ENCODE measurements at regions not wholly inside any gene's neighbourhood (a gene's known extent, or its start where the extent isn't known, plus 50 kb on each side); places are given as distances from the start of the nearest gene placed in this dataset.

- Histone ChIP-seq H3K27ac (no peak overlapping the region), H3K9me2 (ENCODE audit: insufficient read depth) (no peaks in the 10 kb centered on the region), H2AFZ (no peak overlapping the region), H3F3A (ENCODE audit: insufficient read depth) (no peaks in the 10 kb centered on the region), H3K79me2 (ENCODE audit: insufficient read depth) (no peaks in the 10 kb centered on the region), H3K9ac (no peak overlapping the region), H3K4me1 (ENCODE audit: insufficient read depth) (no peaks in the 10 kb centered on the region), H3K4me2 (ENCODE audit: unreplicated experiment) (no peak overlapping the region), H4K20me1 (ENCODE audit: insufficient read depth) (no peaks in the 10 kb centered on the region), H3K36me3 (ENCODE audit: low read depth) (no peaks in the 10 kb centered on the region), H3K4me3 (no peak overlapping the region), H3K9me3 (ENCODE audit: low read depth) (no peaks in the 10 kb centered on the region), H3K27me3 (replicated peaks; ENCODE audit: insufficient read depth) (peaks cover 29% of the 10 kb centered on the region)
- no peak for TF ChIP-seq EZH2phosphoT487 (IDR thresholded peaks at IDR 0.05; ENCODE audit: insufficient read depth, low read depth)
- 47 to 50% methylated on average over 6 of the region's 6 CpGs for WGBS, 2 experiments (ENCODE audit: low coverage in 1 of 2, low lambda C conversion rate in 2 of 2, missing lambda C conversion rate in 2 of 2)
- no peak for DNase-seq
- in situ Hi-C loops (cut with MboI): no loop called here
Observed at GRCh38 chr12:85445060-85445938, 165.3 kb downstream of the ALX1 start.

- Histone ChIP-seq H3K4me3 (no peak overlapping the region), H3K36me3 (ENCODE audit: low read depth) (no peaks in the 10 kb centered on the region), H2AFZ (no peak overlapping the region), H3K79me2 (ENCODE audit: insufficient read depth) (no peaks in the 10 kb centered on the region), H3K9ac (no peak overlapping the region), H3K4me1 (ENCODE audit: insufficient read depth) (no peaks in the 10 kb centered on the region), H3K4me2 (ENCODE audit: unreplicated experiment) (no peak overlapping the region), H3K27me3 (replicated peaks; ENCODE audit: insufficient read depth) (peaks cover 34% of the 10 kb centered on the region), H3K27ac (no peak overlapping the region), H3K9me2 (ENCODE audit: insufficient read depth) (no peaks in the 10 kb centered on the region), H3F3A (ENCODE audit: insufficient read depth) (no peaks in the 10 kb centered on the region), H3K9me3 (ENCODE audit: low read depth) (no peaks in the 10 kb centered on the region), H4K20me1 (ENCODE audit: insufficient read depth) (no peaks in the 10 kb centered on the region)
- DNase-seq: no peak
- no peak for TF ChIP-seq EZH2 (IDR thresholded peaks at IDR 0.05; ENCODE audit: insufficient read depth, poor library complexity, severe bottlenecking)
- TF ChIP-seq EZH2phosphoT487 (IDR thresholded peaks at IDR 0.05; ENCODE audit: insufficient read depth, low read depth): no peak
- 67 to 79% methylated on average over 1 of the region's 1 CpG for WGBS, 2 experiments (ENCODE audit: low coverage in 1 of 2, low lambda C conversion rate in 2 of 2, missing lambda C conversion rate in 2 of 2)
- in situ Hi-C loops (cut with MboI): no loop called here
Observed at GRCh38 chr12:85448031-85448430, 168.0 kb downstream of the ALX1 start.

- TF ChIP-seq EZH2phosphoT487 (IDR thresholded peaks at IDR 0.05; ENCODE audit: insufficient read depth, low read depth) (no peak), EZH2 (IDR thresholded peaks at IDR 0.05; ENCODE audit: insufficient read depth, poor library complexity, severe bottlenecking) (no peak)
- Histone ChIP-seq H3K9me2 (ENCODE audit: insufficient read depth) (no peaks in the 10 kb centered on the region), H3K79me2 (ENCODE audit: insufficient read depth) (no peaks in the 10 kb centered on the region), H4K20me1 (ENCODE audit: insufficient read depth) (no peaks in the 10 kb centered on the region), H2AFZ (no peak overlapping the region), H3K27me3 (replicated peaks; ENCODE audit: insufficient read depth) (peaks cover 34% of the 10 kb centered on the region), H3K4me2 (ENCODE audit: unreplicated experiment) (no peak overlapping the region), H3K4me3 (no peak overlapping the region), H3K9ac (no peak overlapping the region), H3K4me1 (ENCODE audit: insufficient read depth) (no peaks in the 10 kb centered on the region), H3K9me3 (ENCODE audit: low read depth) (no peaks in the 10 kb centered on the region), H3K27ac (no peak overlapping the region), H3F3A (ENCODE audit: insufficient read depth) (no peaks in the 10 kb centered on the region), H3K36me3 (ENCODE audit: low read depth) (no peaks in the 10 kb centered on the region)
- in situ Hi-C loops (cut with MboI): no loop called here
- 10 to 11% methylated on average over 4 of the region's 4 CpGs for WGBS, 2 experiments (ENCODE audit: low coverage in 1 of 2, low lambda C conversion rate in 2 of 2, missing lambda C conversion rate in 2 of 2)
- DNase-seq: peak; percentile 56
Observed at GRCh38 chr12:85448548-85449139, 168.6 kb downstream of the ALX1 start.

- Histone ChIP-seq H3K9me2 (ENCODE audit: insufficient read depth) (no peaks in the 10 kb centered on the region), H4K20me1 (ENCODE audit: insufficient read depth) (no peaks in the 10 kb centered on the region), H3K9ac (no peak overlapping the region), H3K4me1 (ENCODE audit: insufficient read depth) (no peaks in the 10 kb centered on the region), H2AFZ (no peak overlapping the region), H3F3A (ENCODE audit: insufficient read depth) (no peaks in the 10 kb centered on the region), H3K27ac (no peak overlapping the region), H3K4me3 (no peak overlapping the region), H3K36me3 (ENCODE audit: low read depth) (no peaks in the 10 kb centered on the region), H3K27me3 (replicated peaks; ENCODE audit: insufficient read depth) (peaks cover 5% of the 10 kb centered on the region; the same call in 1 of the 2 replicates), H3K9me3 (ENCODE audit: low read depth) (no peaks in the 10 kb centered on the region), H3K4me2 (ENCODE audit: unreplicated experiment) (no peak overlapping the region), H3K79me2 (ENCODE audit: insufficient read depth) (no peaks in the 10 kb centered on the region)
- no peak for DNase-seq
- TF ChIP-seq EZH2phosphoT487 (IDR thresholded peaks at IDR 0.05; ENCODE audit: insufficient read depth, low read depth): no peak
- TF ChIP-seq EZH2 (IDR thresholded peaks at IDR 0.05; ENCODE audit: insufficient read depth, poor library complexity, severe bottlenecking): no peak
- in situ Hi-C loops (cut with MboI): no loop called here
- WGBS, 2 experiments (ENCODE audit: low coverage in 1 of 2, low lambda C conversion rate in 2 of 2, missing lambda C conversion rate in 2 of 2): 35 to 46% methylated on average over 1 of the region's 1 CpG
Observed at GRCh38 chr12:85457016-85457415, 177.0 kb downstream of the ALX1 start.

Measured in GM23248 (cell line).